ENCODE measurements at regions not wholly inside any gene's neighbourhood (a gene's known extent, or its start where the extent isn't known, plus 50 kb on each side); places are given as distances from the start of the nearest gene placed in this dataset.

DNA sequence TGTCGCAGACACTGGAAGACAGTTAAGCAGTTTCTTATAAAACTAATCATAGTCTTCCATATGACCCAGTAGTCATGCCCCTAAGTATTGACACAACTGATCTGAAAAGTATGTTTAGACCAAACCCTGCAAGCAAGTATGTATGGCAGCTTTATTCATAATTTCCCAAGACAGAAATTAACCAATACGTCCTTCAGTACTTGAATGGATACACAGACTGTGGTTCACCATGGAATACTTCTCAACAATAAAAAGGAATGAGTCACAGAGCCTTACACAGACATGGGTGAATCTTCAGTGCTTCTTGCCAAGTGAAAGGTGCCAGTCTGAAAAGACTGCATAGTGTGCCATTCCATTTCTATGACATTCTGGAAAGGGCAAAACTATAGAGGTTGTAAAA is 50.2 kb upstream of the AKR1E2 start:
- Histone ChIP-seq H3K27ac (no peak overlapping the region), H3K27me3 (replicated peaks; ENCODE audit: insufficient read depth) (no peaks in the 10 kb centered on the region), H3K4me3 (no peak overlapping the region), H3K36me3 (no peaks in the 10 kb centered on the region), H3K4me1 (ENCODE audit: control insufficient read depth in 1 of 2, low read depth in 2 of 2) (peaks cover 7 to 12% of the 10 kb centered on the region in 2 donors), H3K9me3 (no peaks in the 10 kb centered on the region)
- TF ChIP-seq, protein P1, sequence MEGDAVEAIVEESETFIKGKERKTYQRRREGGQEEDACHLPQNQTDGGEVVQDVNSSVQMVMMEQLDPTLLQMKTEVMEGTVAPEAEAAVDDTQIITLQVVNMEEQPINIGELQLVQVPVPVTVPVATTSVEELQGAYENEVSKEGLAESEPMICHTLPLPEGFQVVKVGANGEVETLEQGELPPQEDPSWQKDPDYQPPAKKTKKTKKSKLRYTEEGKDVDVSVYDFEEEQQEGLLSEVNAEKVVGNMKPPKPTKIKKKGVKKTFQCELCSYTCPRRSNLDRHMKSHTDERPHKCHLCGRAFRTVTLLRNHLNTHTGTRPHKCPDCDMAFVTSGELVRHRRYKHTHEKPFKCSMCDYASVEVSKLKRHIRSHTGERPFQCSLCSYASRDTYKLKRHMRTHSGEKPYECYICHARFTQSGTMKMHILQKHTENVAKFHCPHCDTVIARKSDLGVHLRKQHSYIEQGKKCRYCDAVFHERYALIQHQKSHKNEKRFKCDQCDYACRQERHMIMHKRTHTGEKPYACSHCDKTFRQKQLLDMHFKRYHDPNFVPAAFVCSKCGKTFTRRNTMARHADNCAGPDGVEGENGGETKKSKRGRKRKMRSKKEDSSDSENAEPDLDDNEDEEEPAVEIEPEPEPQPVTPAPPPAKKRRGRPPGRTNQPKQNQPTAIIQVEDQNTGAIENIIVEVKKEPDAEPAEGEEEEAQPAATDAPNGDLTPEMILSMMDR (IDR thresholded peaks at IDR 0.05), result no peak
- DNase-seq (ENCODE audit: low spot score), result no peak
- ATAC-seq (ENCODE audit: insufficient number of reproducible peaks, low FRiP score, low read depth), result no peak

DNA sequence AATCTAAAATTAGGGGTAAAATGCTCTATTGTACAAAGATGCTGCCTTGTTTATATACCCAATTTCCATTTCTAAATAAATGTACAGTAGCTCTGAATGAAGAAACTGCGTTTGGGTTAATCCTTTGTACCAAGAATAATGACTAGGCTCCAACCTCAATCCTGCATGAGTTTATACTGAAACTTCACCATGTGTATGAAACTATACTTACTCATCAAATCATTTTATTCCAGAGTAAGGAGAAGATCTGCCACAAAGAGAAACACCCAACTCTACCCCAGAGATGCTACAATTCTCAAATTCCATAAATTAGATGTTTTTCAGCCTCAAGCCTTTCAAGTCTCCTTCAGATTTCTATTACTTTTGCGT is 53.8 kb upstream of the AKR1E2 start:
- no peak for DNase-seq (ENCODE audit: low spot score)
- H3K27ac ChIP-seq, result peak overlapping the region in 1 of 2 donors; percentile 70
- TF ChIP-seq, protein P1 (IDR thresholded peaks at IDR 0.05), result no peak

DNA sequence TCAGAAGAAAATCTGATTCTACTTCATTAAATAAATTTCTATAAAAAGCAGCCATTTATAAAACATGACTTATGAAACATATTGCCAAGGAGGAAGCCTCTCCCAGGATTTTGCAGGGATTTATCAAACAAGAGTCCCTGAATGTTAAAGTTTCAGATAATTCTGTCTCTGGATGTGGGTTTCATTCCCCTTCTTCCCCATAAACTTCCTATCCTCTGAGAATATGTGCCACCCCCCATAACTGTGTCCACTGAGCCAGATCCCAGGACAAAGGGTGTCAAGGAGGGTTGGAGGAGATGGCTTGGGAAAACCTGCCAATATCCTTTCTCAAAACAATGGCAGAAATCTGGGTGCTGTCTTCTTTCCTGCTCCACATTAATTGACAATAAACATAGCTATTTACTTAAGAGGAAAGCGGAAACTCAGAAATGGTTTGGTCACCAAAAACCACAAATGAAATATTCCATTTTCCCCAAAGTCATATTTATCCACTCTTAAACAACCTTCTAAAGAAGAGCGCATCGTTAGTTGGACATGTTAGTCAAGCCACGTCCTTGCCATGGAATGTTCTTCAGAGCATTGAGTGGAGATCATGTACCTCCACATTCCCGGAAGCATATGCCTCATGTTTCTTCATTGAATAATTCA is 54.3 kb upstream of the AKR1E2 start:
- TF ChIP-seq, protein P1 (IDR thresholded peaks at IDR 0.05), result no peak
- H3K27ac ChIP-seq, result peak overlapping the region; percentile 70 to 79
- no peak for ATAC-seq (ENCODE audit: insufficient number of reproducible peaks, low FRiP score, low read depth)

More for the DNA sequence above, 53.8 kb upstream of the AKR1E2 start:
- Histone ChIP-seq H3K27me3 (replicated peaks; ENCODE audit: insufficient read depth) (no peaks in the 10 kb centered on the region), H3K4me1 (ENCODE audit: control insufficient read depth in 1 of 2, low read depth in 2 of 2) (peaks cover 8 to 17% of the 10 kb centered on the region in 2 donors), H3K9me3 (no peaks in the 10 kb centered on the region), H3K4me3 (no peak overlapping the region), H3K36me3 (no peaks in the 10 kb centered on the region)
- no peak for ATAC-seq (ENCODE audit: insufficient number of reproducible peaks, low FRiP score, low read depth)

DNA sequence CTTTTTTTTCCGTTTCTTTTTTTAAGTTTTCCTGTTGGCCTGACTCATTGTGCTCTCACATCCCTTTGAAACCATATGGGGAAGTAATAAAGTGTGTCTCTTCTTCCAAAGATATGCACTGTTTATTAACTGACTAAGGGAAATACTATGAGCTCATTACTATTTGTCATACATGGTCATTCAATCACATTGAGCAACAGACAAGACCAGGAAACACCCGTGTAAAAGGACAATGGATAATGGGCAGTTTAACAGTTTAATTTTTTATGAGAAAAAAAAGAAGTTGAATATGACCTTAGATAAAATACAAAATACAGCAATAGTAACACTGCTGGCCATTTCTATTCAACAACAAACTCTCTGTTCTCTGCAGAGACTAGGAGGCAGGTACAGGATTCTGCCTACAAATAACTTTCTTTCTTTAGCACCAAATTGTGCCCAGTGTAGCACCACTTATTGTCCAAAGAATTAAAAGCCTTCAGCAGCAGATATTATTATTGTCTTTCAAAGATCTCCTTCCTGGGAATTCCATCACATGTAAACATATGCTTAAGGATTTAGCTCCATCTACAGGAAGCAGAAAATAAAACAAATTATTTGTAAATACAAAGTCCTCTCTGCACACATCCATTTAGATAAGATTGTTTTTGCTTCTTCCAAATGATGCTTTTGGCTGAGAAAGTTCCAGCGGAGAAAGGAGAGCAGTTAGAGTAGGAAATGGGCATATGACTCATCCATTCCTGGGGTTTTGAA is 55.0 kb upstream of the AKR1E2 start:
- H3K27ac ChIP-seq, result peak overlapping the region; percentile 70 to 79
- peaks cover 8 to 26% of the 10 kb centered on the region in 2 donors for H3K4me1 ChIP-seq (ENCODE audit: control insufficient read depth in 1 of 2, low read depth in 2 of 2)

More for the DNA sequence above, 54.3 kb upstream of the AKR1E2 start:
- Histone ChIP-seq H3K9me3 (no peaks in the 10 kb centered on the region), H3K36me3 (no peaks in the 10 kb centered on the region), H3K27me3 (replicated peaks; ENCODE audit: insufficient read depth) (no peaks in the 10 kb centered on the region), H3K4me3 (peak overlapping the region; percentile 36), H3K4me1 (ENCODE audit: control insufficient read depth in 1 of 2, low read depth in 2 of 2) (peaks cover 8 to 19% of the 10 kb centered on the region in 2 donors)
- DNase-seq (ENCODE audit: low spot score), result no peak

GRCh38 chr10:4768416-4768815 is 57.6 kb upstream of the AKR1E2 start:
- no peaks in the 10 kb centered on the region for H3K27me3 ChIP-seq (replicated peaks; ENCODE audit: insufficient read depth)
- TF ChIP-seq, protein P1 (IDR thresholded peaks at IDR 0.05), result no peak
- H3K4me3 ChIP-seq, result no peak overlapping the region
- no peaks in the 10 kb centered on the region for H3K9me3 ChIP-seq
- no peaks in the 10 kb centered on the region for H3K36me3 ChIP-seq
- DNase-seq (ENCODE audit: low spot score) (no peak), ATAC-seq (ENCODE audit: insufficient number of reproducible peaks, low FRiP score, low read depth) (no peak)
- peaks cover 8 to 26% of the 10 kb centered on the region in 2 donors for H3K4me1 ChIP-seq (ENCODE audit: control insufficient read depth in 1 of 2, low read depth in 2 of 2)
- no peak overlapping the region for H3K27ac ChIP-seq

More for the DNA sequence above, 55.0 kb upstream of the AKR1E2 start:
- ATAC-seq (ENCODE audit: insufficient number of reproducible peaks, low FRiP score, low read depth) (peak; percentile 88), DNase-seq (ENCODE audit: low spot score) (no peak)
- H3K9me3 ChIP-seq, result no peaks in the 10 kb centered on the region
- no peaks in the 10 kb centered on the region for H3K36me3 ChIP-seq
- H3K27me3 ChIP-seq (replicated peaks; ENCODE audit: insufficient read depth), result no peaks in the 10 kb centered on the region
- TF ChIP-seq, protein P1 (IDR thresholded peaks at IDR 0.05), result no peak
- H3K4me3 ChIP-seq, result peak overlapping the region; percentile 36
